CD4-positive, alpha-beta T cell treated with Interleukin-4 for 4 hours (primary cell): ENCODE measurements at regions not wholly inside any gene's neighbourhood (a gene's known extent, or its start where the extent isn't known, plus 50 kb on each side); places are given as distances from the start of the nearest gene placed in this dataset.

Source experiments
- DNase-seq: peaks from one replicate; pipeline ENCODE4 v3.0.0-alpha.2; 2020

- no peak for DNase-seq
These were observed 147.5 kb upstream of the SHB start for GRCh38 chr9:38216572-38216971.

- no peak for DNase-seq
These were observed 146.4 kb upstream of the SHB start for GRCh38 chr9:38215465-38215864.

GRCh38 chr9:38214432-38214831 lies 145.4 kb upstream of the SHB start:
- DNase-seq = no peak

GRCh38 chr9:38213631-38214299 lies 144.7 kb upstream of the SHB start:
- DNase-seq = no peak

GRCh38 chr9:38212016-38212415 lies 143.0 kb upstream of the SHB start:
- DNase-seq = no peak

GRCh38 chr9:38211002-38211401 lies 142.0 kb upstream of the SHB start:
- no peak for DNase-seq

- DNase-seq = no peak
These were observed 139.3 kb upstream of the SHB start for GRCh38 chr9:38208206-38208901.

- DNase-seq = no peak
These were observed 138.3 kb upstream of the SHB start for GRCh38 chr9:38207247-38207778.

- DNase-seq = no peak
These were observed 136.3 kb upstream of the SHB start for GRCh38 chr9:38205279-38205678.

- DNase-seq = no peak
These were observed 133.4 kb upstream of the SHB start for GRCh38 chr9:38202336-38202938.

GRCh38 chr9:38201844-38202243 lies 132.8 kb upstream of the SHB start:
- no peak for DNase-seq

- DNase-seq = no peak
These were observed 131.4 kb upstream of the SHB start for GRCh38 chr9:38200431-38200830.

GRCh38 chr9:38198140-38198539 lies 129.1 kb upstream of the SHB start:
- DNase-seq = no peak

- DNase-seq = no peak
These were observed 127.7 kb upstream of the SHB start for GRCh38 chr9:38196714-38197113.

- no peak for DNase-seq
These were observed 126.7 kb upstream of the SHB start for GRCh38 chr9:38195737-38196161.

GRCh38 chr9:38194870-38195269 lies 125.8 kb upstream of the SHB start:
- DNase-seq = no peak

- no peak for DNase-seq
These were observed 123.8 kb upstream of the SHB start for GRCh38 chr9:38192731-38193265.

GRCh38 chr9:38186404-38187115 lies 117.5 kb upstream of the SHB start:
- DNase-seq = no peak

- no peak for DNase-seq
These were observed 116.8 kb upstream of the SHB start for GRCh38 chr9:38185647-38186403.

GRCh38 chr9:38183994-38184568 lies 115.1 kb upstream of the SHB start:
- DNase-seq = no peak

GRCh38 chr9:38182321-38182720 lies 113.3 kb upstream of the SHB start:
- no peak for DNase-seq

GRCh38 chr9:38181866-38182265 lies 112.8 kb upstream of the SHB start:
- no peak for DNase-seq
